Prostate gland (tissue), 2 donors: ENCODE measurements at regions not wholly inside any gene's neighbourhood (a gene's known extent, or its start where the extent isn't known, plus 50 kb on each side); places are given as distances from the start of the nearest gene placed in this dataset.
"Not testable (repeated sequence)": the region's sequence is repeated elsewhere in the genome, so short reads cannot be mapped to it uniquely, and the experiment has no call there.

ENCODE experiments used
- DNase-seq: peaks from one replicate; pipeline ENCODE4 v3.0.0-alpha.2; 2019; ENCODE audit warnings: low spot score
- H3K27ac ChIP-seq, 2 donors: fragments of 200-600 bp; sonication (generic); 2 replicates each; pipeline ENCODE4 v1.5.1; 2017 to 2019
- H3K27me3 ChIP-seq: fragments of 200-600 bp; sonication (generic); replicated peaks from 2 replicates; pipeline ENCODE4 v1.5.1; 2019; ENCODE audit not compliant: insufficient read depth
- H3K36me3 ChIP-seq, 2 donors: fragments of 200-600 bp; sonication (generic); 1 replicate in 1 of 2; 2 replicates in 1 of 2; pipeline versions ENCODE4 v1.5.1 to v1.8.1; 2017 to 2019
- H3K4me1 ChIP-seq: fragments of 200-600 bp; sonication (generic); replicated peaks from 2 replicates; pipeline ENCODE4 v1.5.1; 2019
- H3K4me3 ChIP-seq, 2 donors: fragments of 200-600 bp; sonication (generic); 2 replicates each; pipeline ENCODE4 v1.5.1; 2017 to 2019
- H3K9me3 ChIP-seq: fragments of 200-600 bp; sonication (generic); 2 replicates; pipeline ENCODE4 v1.5.1; 2017
- CTCF ChIP-seq, 4 experiments: fragments of 200-600 bp in 2 of 4; fragments of 450-650 bp in 2 of 4; sonication (generic) in 2 of 4; IDR thresholded peaks; 1 replicate in 3 of 4; 2 replicates in 1 of 4; pipeline ENCODE4 v1.5.1; 2016 to 2019; ENCODE audit warnings: antibody characterized with exemption in 4 of 4, mild to moderate bottlenecking in 2 of 4, moderate library complexity in 2 of 4
- POLR2A ChIP-seq: fragments of 450-650 bp; IDR thresholded peaks from one replicate; pipeline ENCODE4 v1.6.1; 2016; ENCODE audit warnings: antibody characterized with exemption, mild to moderate bottlenecking
- POLR2AphosphoS5 ChIP-seq: sonication (generic); formaldehyde crosslinking; IDR thresholded peaks from one replicate; pipeline ENCODE4 v1.6.1; 2017; ENCODE audit warnings: antibody characterized with exemption
- WGBS: methylation state at CpG from one replicate; pipeline ENCODE4 v1.1.5; 2018; 5-methylcytosine and 5-hydroxymethylcytosine counted together
- intact Hi-C: fragments of 100-400 bp; cut with DNase I; formaldehyde crosslinking; loops from one replicate; pipeline ENCODE4 v1.14.2; 2022

- Histone ChIP-seq H3K4me3 (no peak overlapping the region), H3K4me1 (no peaks in the 10 kb centered on the region), H3K27ac (no peak overlapping the region), H3K9me3 (no peaks in the 10 kb centered on the region), H3K36me3 (no peaks in the 10 kb centered on the region), H3K27me3 (no peaks in the 10 kb centered on the region)
- DNase-seq, result no peak
- intact Hi-C loops, result no loop called here
- TF ChIP-seq CTCF (IDR thresholded peaks at IDR 0.05) (no peak), POLR2AphosphoS5 (no peak), POLR2A (no peak)
Measured at GRCh38 chr5:114719268-114719667, 357.4 kb downstream of the KCNN2 start.

GRCh38 chr5:114716955-114717354, 355.1 kb downstream of the KCNN2 start:
- Histone ChIP-seq H3K27me3 (no peaks in the 10 kb centered on the region), H3K9me3 (no peaks in the 10 kb centered on the region), H3K27ac (no peak overlapping the region), H3K36me3 (no peaks in the 10 kb centered on the region), H3K4me1 (no peaks in the 10 kb centered on the region), H3K4me3 (no peak overlapping the region)
- WGBS, result 91% methylated on average over 1 of the region's 1 CpG
- TF ChIP-seq POLR2A, result no peak
- TF ChIP-seq CTCF (IDR thresholded peaks at IDR 0.05), result no peak
- TF ChIP-seq POLR2AphosphoS5, result no peak
- no peak for DNase-seq
- intact Hi-C loops, result no loop called here

GRCh38 chr5:114704225-114704893, 342.5 kb downstream of the KCNN2 start:
- WGBS, result 97% methylated on average over 27 of the region's 31 CpGs
- H3K27ac ChIP-seq, H3K36me3 ChIP-seq, H3K4me1 ChIP-seq, H3K4me3 ChIP-seq, H3K27me3 ChIP-seq, DNase-seq, H3K9me3 ChIP-seq, intact Hi-C loops: not testable (repeated sequence)

GRCh38 chr5:114702731-114703130, 340.9 kb downstream of the KCNN2 start:
- 23% methylated on average over 1 of the region's 1 CpG for WGBS
- intact Hi-C loops, result no loop called here
- H3K36me3 ChIP-seq, result no peaks in the 10 kb centered on the region
- no peaks in the 10 kb centered on the region for H3K27me3 ChIP-seq
- no peak for TF ChIP-seq CTCF (IDR thresholded peaks at IDR 0.05)
- peak; percentile 39 for TF ChIP-seq POLR2AphosphoS5
- H3K4me1 ChIP-seq, result no peaks in the 10 kb centered on the region
- DNase-seq, result no peak
- H3K9me3 ChIP-seq, result no peaks in the 10 kb centered on the region
- H3K27ac ChIP-seq, result no peak overlapping the region
- H3K4me3 ChIP-seq, result no peak overlapping the region

GRCh38 chr5:114702136-114702535, 340.3 kb downstream of the KCNN2 start:
- peak; percentile 11 for DNase-seq
- TF ChIP-seq POLR2A, result no peak
- no peak for TF ChIP-seq CTCF (IDR thresholded peaks at IDR 0.05)
- TF ChIP-seq POLR2AphosphoS5, result no peak
- Histone ChIP-seq H3K9me3 (no peaks in the 10 kb centered on the region), H3K4me3 (no peak overlapping the region), H3K27me3 (no peaks in the 10 kb centered on the region), H3K27ac (no peak overlapping the region), H3K4me1 (no peaks in the 10 kb centered on the region), H3K36me3 (no peaks in the 10 kb centered on the region)
- intact Hi-C loops, result no loop called here
- 52% methylated on average over 3 of the region's 3 CpGs for WGBS
